H1 (cell line): ENCODE measurements at regions not wholly inside any gene's neighbourhood (a gene's known extent, or its start where the extent isn't known, plus 50 kb on each side); places are given as distances from the start of the nearest gene placed in this dataset.

Experiments
- CTCF ChIA-PET: fragments of 300-600 bp; sonication (Branson Sonifier 250); formaldehyde crosslinking; loops from one replicate; lab custom pipeline; 2021; ENCODE audit not compliant: partially characterized antibody; lab: Charles Lee
- POLR2A ChIA-PET: fragments of 300-600 bp; sonication (Branson Sonifier 250); formaldehyde crosslinking; loops from one replicate; lab custom pipeline; 2021; ENCODE audit warnings: inconsistent platforms; ENCODE audit not compliant: partially characterized antibody; lab: Charles Lee
- DNase-seq, 2 experiments: peaks; one replicate each; pipeline versions ENCODE4 v3.0.0 to v3.0.0-alpha.2; 2010 to 2022; ENCODE audit warnings: low spot score in 2 of 2, low read depth in 1 of 2, mixed read lengths in 1 of 2
- FAIRE-seq: peaks from 2 replicates; lab custom pipeline; 2011; peaks lifted over from hg19 to GRCh38; lab: Jason Lieb, UNC
- H2AFZ ChIP-seq: 2 replicates; pipeline ENCODE4 v1.8.1; 2012; ENCODE audit warnings: low read length, inconsistent platforms
- H2AK5ac ChIP-seq: 2 replicates; pipeline ENCODE4 v1.6.1; 2013; ENCODE audit warnings: low read depth, low read length
- H2BK120ac ChIP-seq: replicated peaks from 2 replicates; pipeline ENCODE3; 2013; ENCODE audit warnings: low read depth, low read length, inconsistent platforms
- H2BK12ac ChIP-seq: 2 replicates; pipeline ENCODE4 v1.6.1; 2013; ENCODE audit warnings: low read depth, low read length
- H2BK15ac ChIP-seq: 2 replicates; pipeline ENCODE4 v1.6.1; 2013; ENCODE audit warnings: low read length
- H2BK20ac ChIP-seq: 2 replicates; pipeline ENCODE4 v1.6.1; 2013; ENCODE audit warnings: low read length
- H2BK5ac ChIP-seq: 2 replicates; pipeline ENCODE4 v1.6.1; 2013; ENCODE audit warnings: low read depth, low read length
- H3K14ac ChIP-seq: 2 replicates; pipeline ENCODE4 v1.6.1; 2013; ENCODE audit warnings: inconsistent platforms; ENCODE audit not compliant: insufficient read length
- H3K18ac ChIP-seq: 2 replicates; pipeline ENCODE4 v1.6.1; 2013; ENCODE audit warnings: low read length; ENCODE audit errors: extremely low read depth
- H3K23ac ChIP-seq: 2 replicates; pipeline ENCODE4 v1.6.1; 2013; ENCODE audit warnings: inconsistent platforms; ENCODE audit not compliant: insufficient read length
- H3K23me2 ChIP-seq: 2 replicates; pipeline ENCODE4 v1.6.1; 2013; ENCODE audit warnings: low read depth, low read length
- H3K27ac ChIP-seq: 2 replicates; pipeline ENCODE4 v1.6.1; 2011; ENCODE audit warnings: low read depth, low read length, inconsistent platforms
- H3K27me3 ChIP-seq, 4 experiments: replicated peaks in 1 of 4; 1 replicate in 1 of 4; 2 replicates in 3 of 4; pipeline versions ENCODE4 v1.6.1 to v1.8.1; 2011 to 2013; ENCODE audit warnings: low read length in 3 of 4, mild to moderate bottlenecking in 3 of 4, inconsistent platforms in 2 of 4, mixed read lengths in 2 of 4, moderate library complexity in 1 of 4; ENCODE audit not compliant: control insufficient read depth in 3 of 4, insufficient read depth in 3 of 4; ENCODE audit errors: extremely low read depth in 1 of 4
- H3K36me3 ChIP-seq, 4 experiments: 2 replicates each; pipeline versions ENCODE4 v1.6.1 to v1.8.1; 2011 to 2013; ENCODE audit warnings: mild to moderate bottlenecking in 4 of 4, low read length in 3 of 4, moderate library complexity in 2 of 4, control low read depth in 1 of 4, inconsistent platforms in 1 of 4; ENCODE audit not compliant: insufficient read depth in 4 of 4, control insufficient read depth in 2 of 4
- H3K4ac ChIP-seq: replicated peaks from 2 replicates; pipeline ENCODE3; 2013; ENCODE audit warnings: low read length, low read depth, mixed read lengths, inconsistent platforms; ENCODE audit not compliant: insufficient read length
- H3K4me1 ChIP-seq, 4 experiments: replicated peaks in 1 of 4; 1 replicate in 1 of 4; 2 replicates in 3 of 4; pipeline versions ENCODE4 v1.6.1 to v1.8.1; 2011 to 2013; ENCODE audit warnings: low read length in 3 of 4, inconsistent platforms in 2 of 4, mixed read lengths in 1 of 4; ENCODE audit not compliant: insufficient read depth in 4 of 4, control insufficient read depth in 3 of 4
- H3K4me2 ChIP-seq, 2 experiments: 2 replicates each; pipeline versions ENCODE4 v1.6.1 to v1.8.1; 2011 to 2013; ENCODE audit warnings: low read depth in 2 of 2, low read length in 2 of 2, control low read depth in 1 of 2, inconsistent platforms in 1 of 2, mild to moderate bottlenecking in 1 of 2; ENCODE audit not compliant: insufficient read depth in 1 of 2
- H3K4me3 ChIP-seq, 4 experiments: fragments of 200-600, 300-600 bp in 1 of 4; sonication (generic), shearing (Covaris generic), sonication (Bioruptor Twin) in 1 of 4; 2 replicates each; pipeline versions ENCODE4 v1.5.1 to v1.8.1; 2011 to 2016; ENCODE audit warnings: low read length in 4 of 4, low read depth in 3 of 4, control low read depth in 2 of 4, inconsistent platforms in 2 of 4, mild to moderate bottlenecking in 2 of 4, mixed read lengths in 1 of 4, moderate library complexity in 1 of 4; ENCODE audit not compliant: insufficient read depth in 2 of 4; ENCODE audit errors: extremely low read depth in 1 of 4
- H3K56ac ChIP-seq: replicated peaks from 2 replicates; pipeline ENCODE3; 2013; ENCODE audit warnings: low read depth, mild to moderate bottlenecking, mixed read lengths, low read length, inconsistent platforms; ENCODE audit not compliant: insufficient read length
- H3K79me1 ChIP-seq: 2 replicates; pipeline ENCODE4 v1.6.1; 2013; ENCODE audit warnings: low read depth, low read length, control low read depth
- H3K79me2 ChIP-seq, 2 experiments: 2 replicates each; pipeline versions ENCODE4 v1.6.1 to v1.8.1; 2012 to 2013; ENCODE audit warnings: low read length in 2 of 2, mild to moderate bottlenecking in 2 of 2, inconsistent platforms in 1 of 2; ENCODE audit not compliant: insufficient read depth in 2 of 2, control insufficient read depth in 1 of 2
- H3K9ac ChIP-seq, 4 experiments: replicated peaks in 1 of 4; 1 replicate in 1 of 4; 2 replicates in 3 of 4; pipeline versions ENCODE4 v1.6.1 to v1.8.1; 2011 to 2013; ENCODE audit warnings: low read depth in 3 of 4, low read length in 3 of 4, control low read depth in 2 of 4, mild to moderate bottlenecking in 2 of 4, moderate library complexity in 2 of 4, inconsistent platforms in 1 of 4; ENCODE audit errors: extremely low read depth in 1 of 4
- H3K9me3 ChIP-seq, 2 experiments: 2 replicates each; pipeline versions ENCODE4 v1.6.1 to v1.8.1; 2012 to 2013; ENCODE audit warnings: mild to moderate bottlenecking in 2 of 2, moderate library complexity in 2 of 2, control low read depth in 1 of 2, inconsistent platforms in 1 of 2, low read depth in 1 of 2, low read length in 1 of 2, mixed read lengths in 1 of 2; ENCODE audit not compliant: insufficient read depth in 2 of 2
- H4K20me1 ChIP-seq, 2 experiments: replicated peaks in 1 of 2; 2 replicates each; pipeline versions ENCODE3 to v1.8.1; 2011 to 2013; ENCODE audit warnings: inconsistent platforms in 2 of 2, low read length in 2 of 2, mild to moderate bottlenecking in 1 of 2; ENCODE audit not compliant: insufficient read depth in 2 of 2, control insufficient read depth in 1 of 2
- H4K5ac ChIP-seq: 2 replicates; pipeline ENCODE4 v1.6.1; 2013; ENCODE audit warnings: low read length, low read depth, mixed read lengths, inconsistent platforms; ENCODE audit not compliant: insufficient read length
- H4K8ac ChIP-seq: 2 replicates; pipeline ENCODE4 v1.8.0; 2013; ENCODE audit warnings: mild to moderate bottlenecking, moderate library complexity, low read length, inconsistent platforms; ENCODE audit not compliant: insufficient read depth; ENCODE audit errors: extremely low read depth
- H4K91ac ChIP-seq: replicated peaks from 2 replicates; pipeline ENCODE3; 2013; ENCODE audit warnings: low read length, mixed read lengths, inconsistent platforms; ENCODE audit not compliant: insufficient read length
- JUND ChIP-seq: IDR thresholded peaks from 2 replicates; pipeline ENCODE4 v1.6.1; 2011; ENCODE audit warnings: mild to moderate bottlenecking, improper control_type of control experiment, low read length
- MAX ChIP-seq: IDR thresholded peaks from 2 replicates; pipeline ENCODE4 v1.6.1; 2012; ENCODE audit warnings: inconsistent platforms
- SUZ12 ChIP-seq: fragments of 200-600 bp; sonication (generic); IDR thresholded peaks from 2 replicates; pipeline ENCODE4 v1.6.1; 2012; ENCODE audit warnings: mild to moderate bottlenecking, inconsistent platforms, low read length, moderate library complexity, mixed read lengths
- WGBS, 2 experiments: shearing (Covaris generic) in 1 of 2; methylation state at CpG; one replicate each; pipeline versions ENCODE4 v1.1.6 to v1.1.7; 2013 to 2015; ENCODE audit warnings: low lambda C conversion rate in 2 of 2, mixed read lengths in 2 of 2, inconsistent platforms in 1 of 2, low coverage in 1 of 2, missing lambda C conversion rate in 1 of 2; ENCODE audit not compliant: insufficient replicate concordance in 2 of 2, insufficient coverage in 1 of 2, insufficient read length in 1 of 2; ENCODE audit errors: extremely low coverage in 1 of 2, missing lambda C conversion rate in 1 of 2; 5-methylcytosine and 5-hydroxymethylcytosine counted together

DNA sequence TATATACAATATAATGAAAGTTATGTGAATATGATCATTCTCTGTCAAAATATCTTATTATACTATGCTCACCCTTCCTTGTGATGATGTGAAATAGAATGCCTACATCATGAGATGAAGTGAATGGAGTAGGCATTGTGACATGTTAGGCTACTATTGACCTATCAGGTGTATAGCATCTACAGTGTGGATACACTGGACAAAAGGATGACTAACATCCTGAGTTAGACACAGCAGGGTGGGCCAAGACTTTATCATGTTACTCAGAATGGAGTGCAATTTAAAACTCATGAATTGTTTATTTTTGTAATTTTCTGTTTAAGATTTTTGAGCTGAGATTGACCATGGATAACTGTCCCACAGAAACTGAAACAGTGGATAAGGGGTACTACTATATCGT is 53.4 kb upstream of the NAV3 start:
- H3K4me1 ChIP-seq, result peaks cover 0 to 4% (median 0%) of the 10 kb centered on the region in 4 experiments; a peak in 1 of 7 replicates
- no peak overlapping the region for H2BK20ac ChIP-seq
- DNase-seq (no peak), FAIRE-seq (no peak)
- no peak overlapping the region for H3K27ac ChIP-seq
- 100% methylated on average over 1 of the region's 1 CpG; no CpG with 5 or more reads in 1 of the 2 experiments for WGBS, 2 experiments
- H4K91ac ChIP-seq, result no peak overlapping the region
- H4K20me1 ChIP-seq, result no peaks in the 10 kb centered on the region
- H2BK5ac ChIP-seq, result no peak overlapping the region
- H2AFZ ChIP-seq, result no peak overlapping the region
- H2BK12ac ChIP-seq, result no peak overlapping the region
- CTCF ChIA-PET, result interaction anchor here (1.4 kb wide), 1 partner anchor 148 kb away, joined by 6 read pairs; no protein-coding TSS in a partner anchor
- H3K4me3 ChIP-seq, result no peak overlapping the region
- no peak overlapping the region for H2BK15ac ChIP-seq
- H2BK120ac ChIP-seq, result no peak overlapping the region
- H3K9ac ChIP-seq, result no peak overlapping the region
- H4K5ac ChIP-seq, result no peak overlapping the region
- no peaks in the 10 kb centered on the region for H3K79me1 ChIP-seq
- TF ChIP-seq MAX (no peak), SUZ12 (no peak), JUND (no peak)
- TF ChIP-seq, all 59 proteins: peak for 0
- Histone ChIP-seq H3K18ac (no peak overlapping the region), H3K4me2 (no peak overlapping the region), H3K27me3 (no peaks in the 10 kb centered on the region), H2AK5ac (no peak overlapping the region), H3K4ac (no peak overlapping the region), H3K79me2 (no peaks in the 10 kb centered on the region), H3K14ac (no peak overlapping the region), H4K8ac (no peak overlapping the region), H3K56ac (no peak overlapping the region), H3K9me3 (no peaks in the 10 kb centered on the region; a peak in 1 of 4 replicates), H3K36me3 (no peaks in the 10 kb centered on the region), H3K23me2 (no peaks in the 10 kb centered on the region; the same call in 1 of the 2 replicates), H3K23ac (no peak overlapping the region)
- POLR2A ChIA-PET, result no interaction called here
